Neural progenitor cell (in vitro differentiated cells): ENCODE measurements at regions not wholly inside any gene's neighbourhood (a gene's known extent, or its start where the extent isn't known, plus 50 kb on each side); places are given as distances from the start of the nearest gene placed in this dataset.

ENCODE experiments used
- EZH2 ChIP-seq: fragments of 200-600 bp; sonication (generic); IDR thresholded peaks from 2 replicates; pipeline ENCODE4 v1.6.1; 2017; ENCODE audit warnings: antibody characterized with exemption, mild to moderate bottlenecking, moderate library complexity
- TF ChIP-seq, protein P1 (sequence below): fragments of 200-600 bp; sonication (generic); IDR thresholded peaks from 2 replicates; pipeline ENCODE4 v1.5.1; 2017; ENCODE audit warnings: antibody characterized with exemption, mild to moderate bottlenecking

DNA sequence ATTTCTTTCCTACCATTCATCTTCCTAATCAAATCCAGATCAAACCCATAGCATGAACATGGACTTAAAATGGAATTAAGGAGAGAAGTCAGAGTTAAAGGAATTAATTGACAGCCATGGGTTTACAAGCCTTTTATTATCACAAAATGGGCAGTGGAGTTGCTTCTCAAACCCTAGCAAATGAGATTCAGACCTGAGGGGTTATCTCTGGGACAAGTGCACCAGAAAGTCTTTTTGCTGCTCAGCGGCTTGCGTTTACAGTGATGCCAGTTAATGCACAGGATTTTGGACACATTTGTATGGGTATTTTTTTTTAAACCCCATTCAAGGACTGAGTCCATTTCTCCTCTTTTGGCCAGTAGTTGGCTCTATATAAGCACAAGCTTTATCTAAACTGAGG, 503.0 kb downstream of the EFNB2 start:
- TF ChIP-seq, protein P1, sequence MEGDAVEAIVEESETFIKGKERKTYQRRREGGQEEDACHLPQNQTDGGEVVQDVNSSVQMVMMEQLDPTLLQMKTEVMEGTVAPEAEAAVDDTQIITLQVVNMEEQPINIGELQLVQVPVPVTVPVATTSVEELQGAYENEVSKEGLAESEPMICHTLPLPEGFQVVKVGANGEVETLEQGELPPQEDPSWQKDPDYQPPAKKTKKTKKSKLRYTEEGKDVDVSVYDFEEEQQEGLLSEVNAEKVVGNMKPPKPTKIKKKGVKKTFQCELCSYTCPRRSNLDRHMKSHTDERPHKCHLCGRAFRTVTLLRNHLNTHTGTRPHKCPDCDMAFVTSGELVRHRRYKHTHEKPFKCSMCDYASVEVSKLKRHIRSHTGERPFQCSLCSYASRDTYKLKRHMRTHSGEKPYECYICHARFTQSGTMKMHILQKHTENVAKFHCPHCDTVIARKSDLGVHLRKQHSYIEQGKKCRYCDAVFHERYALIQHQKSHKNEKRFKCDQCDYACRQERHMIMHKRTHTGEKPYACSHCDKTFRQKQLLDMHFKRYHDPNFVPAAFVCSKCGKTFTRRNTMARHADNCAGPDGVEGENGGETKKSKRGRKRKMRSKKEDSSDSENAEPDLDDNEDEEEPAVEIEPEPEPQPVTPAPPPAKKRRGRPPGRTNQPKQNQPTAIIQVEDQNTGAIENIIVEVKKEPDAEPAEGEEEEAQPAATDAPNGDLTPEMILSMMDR: no peak
- no peak for TF ChIP-seq EZH2
